ENCODE measurements at regions not wholly inside any gene's neighbourhood (a gene's known extent, or its start where the extent isn't known, plus 50 kb on each side); places are given as distances from the start of the nearest gene placed in this dataset.

DNA sequence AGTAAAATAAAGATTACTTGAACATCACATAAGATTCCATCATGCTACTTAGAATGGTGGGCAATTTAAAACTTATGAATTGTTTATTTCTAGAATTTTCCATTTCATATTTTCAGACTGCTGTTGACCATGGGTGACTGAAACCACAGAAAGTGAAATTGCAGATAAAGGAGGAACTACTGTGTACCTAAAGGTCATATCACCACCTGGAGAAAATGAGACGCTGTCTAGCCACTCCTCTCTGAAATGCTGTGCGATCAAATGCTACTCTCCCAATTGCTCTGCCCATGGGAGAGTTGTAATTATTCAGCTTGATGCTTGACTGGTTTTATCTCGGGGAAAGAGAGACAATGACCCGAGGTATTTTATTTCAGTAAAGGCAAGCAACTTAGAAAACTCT is 128.9 kb upstream of the ERCC4 start:
- TF ChIP-seq, protein P1, sequence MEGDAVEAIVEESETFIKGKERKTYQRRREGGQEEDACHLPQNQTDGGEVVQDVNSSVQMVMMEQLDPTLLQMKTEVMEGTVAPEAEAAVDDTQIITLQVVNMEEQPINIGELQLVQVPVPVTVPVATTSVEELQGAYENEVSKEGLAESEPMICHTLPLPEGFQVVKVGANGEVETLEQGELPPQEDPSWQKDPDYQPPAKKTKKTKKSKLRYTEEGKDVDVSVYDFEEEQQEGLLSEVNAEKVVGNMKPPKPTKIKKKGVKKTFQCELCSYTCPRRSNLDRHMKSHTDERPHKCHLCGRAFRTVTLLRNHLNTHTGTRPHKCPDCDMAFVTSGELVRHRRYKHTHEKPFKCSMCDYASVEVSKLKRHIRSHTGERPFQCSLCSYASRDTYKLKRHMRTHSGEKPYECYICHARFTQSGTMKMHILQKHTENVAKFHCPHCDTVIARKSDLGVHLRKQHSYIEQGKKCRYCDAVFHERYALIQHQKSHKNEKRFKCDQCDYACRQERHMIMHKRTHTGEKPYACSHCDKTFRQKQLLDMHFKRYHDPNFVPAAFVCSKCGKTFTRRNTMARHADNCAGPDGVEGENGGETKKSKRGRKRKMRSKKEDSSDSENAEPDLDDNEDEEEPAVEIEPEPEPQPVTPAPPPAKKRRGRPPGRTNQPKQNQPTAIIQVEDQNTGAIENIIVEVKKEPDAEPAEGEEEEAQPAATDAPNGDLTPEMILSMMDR (IDR thresholded peaks at IDR 0.05; ENCODE audit: low read depth, low read length): no peak
- no peak for TF ChIP-seq EZH2phosphoT487 (IDR thresholded peaks at IDR 0.05; ENCODE audit: low read depth)

Measured in OCI-LY3 (cell line).